SU-DHL-6 (cell line): ENCODE measurements at regions not wholly inside any gene's neighbourhood (a gene's known extent, or its start where the extent isn't known, plus 50 kb on each side); places are given as distances from the start of the nearest gene placed in this dataset.

Experiments used
- CTCF ChIP-seq: fragments of 200-600 bp; sonication (generic); IDR thresholded peaks from one replicate; pipeline ENCODE4 v1.5.1; 2017; ENCODE audit warnings: antibody characterized with exemption, mild to moderate bottlenecking, low read length, moderate library complexity; ENCODE audit not compliant: insufficient read depth, poor library complexity, severe bottlenecking
- EZH2phosphoT487 ChIP-seq: fragments of 200-600 bp; sonication (generic), shearing (Covaris generic); conservative IDR thresholded peaks from 2 replicates; pipeline ENCODE4 v1.6.1; 2018; ENCODE audit warnings: mild to moderate bottlenecking, antibody characterized with exemption, low read length, moderate library complexity, mixed read lengths

- no peak for TF ChIP-seq CTCF
- no peak for TF ChIP-seq EZH2phosphoT487
Observed at GRCh38 chr18:72673242-72673641, 129.1 kb upstream of the CBLN2 start.
